ENCODE measurements at regions not wholly inside any gene's neighbourhood (a gene's known extent, or its start where the extent isn't known, plus 50 kb on each side); places are given as distances from the start of the nearest gene placed in this dataset.

DNA sequence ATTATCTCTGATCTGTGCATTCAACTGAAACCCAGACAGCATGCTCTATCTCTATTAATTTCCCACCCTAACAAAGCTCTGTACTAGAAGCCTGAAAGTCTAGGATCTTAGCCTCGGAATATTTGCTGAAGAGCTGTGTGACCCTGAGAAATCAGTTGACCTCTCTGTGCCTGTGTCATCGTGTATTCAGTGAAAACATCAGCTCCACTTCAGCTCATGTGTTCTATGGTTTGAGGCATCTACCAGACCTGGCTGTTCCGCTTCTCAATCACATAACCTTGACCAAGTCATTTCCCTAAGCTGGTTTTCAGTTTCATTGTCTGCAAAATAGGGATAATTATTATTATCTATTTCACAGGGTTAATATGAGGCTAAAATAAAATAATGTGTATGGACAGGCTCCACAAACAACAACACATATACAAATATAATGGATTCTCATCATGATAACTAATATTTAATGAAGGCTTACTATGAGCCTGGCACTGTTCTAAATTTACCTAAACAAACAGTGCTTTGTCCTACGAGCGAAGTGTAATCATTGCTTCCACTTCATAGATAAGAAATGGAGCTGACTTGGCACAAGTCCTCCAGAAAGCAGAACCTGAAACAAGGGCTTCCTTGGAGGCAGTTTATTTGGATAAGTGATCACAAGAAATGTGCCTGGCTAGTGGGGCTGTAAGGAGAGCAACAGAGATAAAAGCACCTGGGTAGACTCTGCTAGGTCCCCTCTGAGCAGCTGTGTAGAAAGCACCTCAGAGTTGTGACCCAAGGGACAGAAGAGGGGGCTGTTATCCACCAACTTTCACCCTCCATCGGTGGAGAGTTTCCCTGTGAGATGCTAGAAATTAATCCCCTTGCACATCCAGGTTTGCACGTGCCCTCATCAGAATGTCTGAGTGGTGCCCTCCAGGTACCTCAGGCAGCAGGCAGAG lies 356.9 kb downstream of the RAB28 start:
- DNase-seq (ENCODE audit: low read depth), result no peak

DNA sequence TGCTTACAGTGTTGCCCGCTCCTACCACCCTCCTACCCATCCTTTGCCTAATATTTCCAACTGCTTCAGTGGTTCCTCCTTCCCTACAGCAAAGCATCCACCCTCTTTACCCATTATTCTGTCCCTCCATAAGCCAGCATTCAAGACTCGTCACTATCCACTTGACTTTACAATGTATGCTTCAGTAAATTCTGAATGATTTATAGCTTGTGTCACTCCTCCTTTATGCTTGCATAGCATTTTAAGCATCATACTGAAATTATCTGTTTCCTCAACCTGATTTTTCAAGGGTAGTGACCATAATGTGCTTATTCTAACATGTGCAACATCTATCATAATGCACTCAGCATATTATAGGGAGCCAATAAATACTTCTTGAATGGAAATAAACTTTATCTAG lies 365.5 kb downstream of the RAB28 start:
- DNase-seq (ENCODE audit: low read depth), result no peak

DNA sequence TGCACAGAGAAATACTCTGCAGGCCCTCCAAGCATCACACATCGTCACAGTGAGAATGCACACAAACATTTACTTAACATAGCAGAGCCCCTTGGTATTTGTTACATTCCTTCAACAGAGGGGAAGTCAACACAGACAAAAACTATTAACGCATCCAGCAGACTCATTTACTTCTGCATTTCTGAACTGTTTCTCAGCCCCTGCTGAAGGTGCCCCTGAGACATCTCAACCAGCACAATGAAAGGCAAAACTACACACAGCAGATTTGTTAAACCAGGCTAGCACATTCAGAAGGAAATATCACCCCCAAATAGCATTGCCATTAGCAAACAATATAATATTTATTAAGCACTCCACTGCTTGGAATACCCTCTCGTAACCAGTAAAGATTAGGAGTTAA lies 367.0 kb downstream of the RAB28 start:
- no peak for DNase-seq (ENCODE audit: low read depth)

DNA sequence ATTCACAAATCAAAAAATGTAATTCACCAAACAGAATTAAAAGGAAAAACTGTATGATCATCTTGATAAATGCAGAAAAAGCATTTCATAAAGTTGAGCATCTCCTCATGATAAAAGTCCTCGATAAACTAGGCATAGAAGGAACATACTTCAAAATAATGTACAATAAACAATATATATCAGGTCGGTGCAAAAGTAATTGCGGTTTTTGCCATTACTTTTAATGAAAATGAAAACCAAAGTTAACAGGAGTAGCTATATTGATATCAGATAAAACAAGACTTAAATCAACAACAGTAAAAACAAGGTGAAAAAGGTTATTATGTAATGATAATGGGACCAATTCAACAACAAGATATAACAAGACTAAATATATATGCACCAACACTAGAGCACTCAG lies 372.1 kb downstream of the RAB28 start:
- no peak for DNase-seq (ENCODE audit: low read depth)

DNA sequence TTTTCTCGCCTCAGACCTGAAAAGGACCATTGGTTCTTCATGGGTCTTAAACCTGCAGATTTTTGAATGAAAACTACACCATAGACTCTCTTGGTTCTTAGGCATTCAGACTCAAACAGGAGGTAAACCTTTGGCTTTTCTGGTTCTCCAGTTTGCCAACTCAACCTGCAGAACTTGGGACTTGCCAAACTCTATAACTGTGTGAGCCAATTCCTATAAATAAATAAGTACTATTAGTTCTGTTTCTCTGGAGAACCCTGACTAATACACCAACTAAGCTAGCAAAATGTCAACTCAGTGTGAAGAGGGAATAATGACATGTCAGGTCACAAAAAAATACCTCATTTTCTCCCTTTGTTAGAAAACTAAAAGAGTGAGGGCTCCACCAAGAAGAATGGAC lies 374.6 kb downstream of the RAB28 start:
- no peak for DNase-seq (ENCODE audit: low read depth)

- no peak for DNase-seq (ENCODE audit: low read depth)
Observed at GRCh38 chr4:13108096-13108495, 376.0 kb downstream of the RAB28 start.

DNA sequence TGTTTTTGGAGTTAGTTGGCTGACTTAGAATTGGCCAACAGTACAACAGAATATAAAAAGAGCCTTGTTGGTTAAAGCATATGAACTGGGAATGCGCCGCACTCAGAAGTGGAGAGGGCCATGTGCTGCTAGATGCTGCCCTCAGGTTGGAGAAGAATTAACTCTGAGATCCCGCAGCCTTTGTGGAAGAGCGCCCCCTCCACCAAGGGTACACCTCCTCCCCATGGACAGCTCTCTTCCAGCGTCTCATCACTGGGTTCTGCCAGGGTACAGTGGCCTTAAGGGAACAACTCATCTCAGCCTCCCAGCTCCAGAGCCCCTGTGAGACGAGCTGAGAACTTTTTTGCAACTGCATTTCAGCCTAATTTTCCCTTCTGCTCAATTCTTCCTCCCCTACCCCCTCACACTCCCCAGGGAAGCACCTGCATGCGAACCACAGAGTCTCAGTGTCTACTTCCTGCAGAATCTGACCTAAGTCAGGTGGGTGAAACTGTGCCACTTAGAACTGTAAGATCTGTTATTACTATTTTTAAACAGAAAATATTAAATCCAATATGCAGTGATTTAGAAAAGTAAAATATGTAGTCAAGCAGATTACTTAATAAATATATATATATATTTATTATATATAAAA lies 380.6 kb downstream of the RAB28 start:
- no peak for DNase-seq (ENCODE audit: low read depth)

- DNase-seq (ENCODE audit: low read depth), result no peak
Observed at GRCh38 chr4:13102092-13102742, 381.9 kb downstream of the RAB28 start.

DNA sequence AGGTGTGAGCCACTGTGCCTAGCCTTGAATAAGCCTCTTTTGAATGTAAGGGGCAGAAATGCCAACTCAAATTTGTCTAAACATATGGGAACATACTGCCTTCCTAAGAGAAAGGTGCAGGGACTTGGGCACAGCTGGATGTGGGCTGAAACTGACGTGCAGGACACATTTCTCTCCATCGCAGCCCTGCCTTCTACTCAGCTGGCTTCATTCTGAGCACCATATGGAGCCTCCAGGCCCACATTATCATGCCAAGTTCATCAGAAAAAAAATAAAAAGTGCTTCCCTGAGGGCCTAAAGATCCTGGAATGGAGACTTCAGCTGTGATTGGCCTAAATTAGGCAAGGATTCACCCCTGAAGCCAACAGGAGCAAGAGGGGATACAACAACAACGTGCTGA lies 386.2 kb downstream of the RAB28 start:
- no peak for DNase-seq (ENCODE audit: low read depth)

- no peak for DNase-seq (ENCODE audit: low read depth)
Observed at GRCh38 chr4:13095722-13096121, 388.4 kb downstream of the RAB28 start.

DNA sequence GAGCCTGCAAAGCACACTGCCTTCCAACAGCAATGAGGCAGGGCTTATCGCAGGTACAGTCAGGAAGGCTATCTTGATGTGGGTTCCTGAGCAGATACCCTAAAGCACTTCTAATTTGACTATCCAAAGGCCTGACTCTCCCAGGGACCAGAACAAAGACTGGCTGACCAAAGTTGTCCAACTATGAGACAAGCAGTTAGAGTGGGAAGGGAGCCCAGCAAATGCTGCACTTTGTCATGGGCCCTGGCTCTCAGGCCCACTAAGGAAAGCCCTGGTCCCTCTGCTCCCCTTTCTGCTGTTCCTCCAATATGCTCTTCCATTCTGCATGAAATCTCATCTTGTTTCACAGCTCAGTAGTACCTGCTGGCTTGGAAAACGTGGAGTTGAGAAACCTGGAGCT lies 391.0 kb downstream of the RAB28 start:
- DNase-seq (ENCODE audit: low read depth), result no peak

DNA sequence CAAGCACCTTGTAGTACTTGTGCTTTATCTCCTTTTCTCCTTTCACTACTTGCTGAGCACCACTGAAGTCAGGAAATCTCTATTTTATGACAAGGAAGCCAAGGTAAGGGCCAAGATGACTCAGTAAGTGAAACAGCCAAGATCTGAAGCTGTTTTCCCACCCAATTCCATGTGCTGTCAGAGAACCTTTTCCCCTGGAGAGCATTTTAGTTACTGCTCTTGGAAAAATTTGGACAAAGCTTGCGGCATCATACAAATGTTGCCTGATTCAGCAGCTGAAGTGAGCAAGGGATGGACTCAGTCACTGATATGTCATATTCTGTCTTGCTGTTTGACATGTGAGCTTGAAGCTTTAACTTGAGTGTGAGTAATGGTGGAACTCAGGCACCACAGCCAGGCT lies 391.4 kb downstream of the RAB28 start:
- no peak for DNase-seq (ENCODE audit: low read depth)

DNA sequence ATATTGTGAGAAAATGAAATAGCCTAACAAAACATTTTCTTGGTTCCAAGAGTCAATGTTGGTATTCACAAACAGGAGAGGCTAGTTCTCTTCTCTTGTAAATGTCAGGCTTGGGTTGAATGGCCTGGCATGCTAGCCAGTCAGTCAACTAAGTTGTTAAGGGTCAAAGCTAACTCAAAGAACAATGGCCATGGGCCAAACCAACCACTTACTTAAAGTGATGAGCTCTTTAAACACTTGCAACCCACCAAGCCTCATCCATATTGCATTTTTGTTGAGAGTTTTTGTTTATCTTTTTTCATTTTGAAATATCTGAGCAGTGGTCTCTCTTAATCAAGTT lies 394.5 kb downstream of the RAB28 start:
- DNase-seq (ENCODE audit: low read depth), result no peak

- peak; percentile 0 for DNase-seq (ENCODE audit: low read depth)
Observed at GRCh38 chr4:13088726-13089658, 395.1 kb downstream of the RAB28 start.

GRCh38 chr4:13087041-13087440 lies 397.1 kb downstream of the RAB28 start:
- no peak for DNase-seq (ENCODE audit: low read depth)

GRCh38 chr4:13084210-13084609 lies 399.9 kb downstream of the RAB28 start:
- no peak for DNase-seq (ENCODE audit: low read depth)

- no peak for DNase-seq (ENCODE audit: low read depth)
Observed at GRCh38 chr4:13081830-13082229, 402.3 kb downstream of the RAB28 start.

- no peak for DNase-seq (ENCODE audit: low read depth)
Observed at GRCh38 chr4:13067077-13067476, 417.1 kb downstream of the RAB28 start.

- no peak for DNase-seq (ENCODE audit: low read depth)
Observed at GRCh38 chr4:13059019-13059418, 425.1 kb downstream of the RAB28 start.

GRCh38 chr4:13056630-13057189 lies 427.4 kb downstream of the RAB28 start:
- no peak for DNase-seq (ENCODE audit: low read depth)

DNA sequence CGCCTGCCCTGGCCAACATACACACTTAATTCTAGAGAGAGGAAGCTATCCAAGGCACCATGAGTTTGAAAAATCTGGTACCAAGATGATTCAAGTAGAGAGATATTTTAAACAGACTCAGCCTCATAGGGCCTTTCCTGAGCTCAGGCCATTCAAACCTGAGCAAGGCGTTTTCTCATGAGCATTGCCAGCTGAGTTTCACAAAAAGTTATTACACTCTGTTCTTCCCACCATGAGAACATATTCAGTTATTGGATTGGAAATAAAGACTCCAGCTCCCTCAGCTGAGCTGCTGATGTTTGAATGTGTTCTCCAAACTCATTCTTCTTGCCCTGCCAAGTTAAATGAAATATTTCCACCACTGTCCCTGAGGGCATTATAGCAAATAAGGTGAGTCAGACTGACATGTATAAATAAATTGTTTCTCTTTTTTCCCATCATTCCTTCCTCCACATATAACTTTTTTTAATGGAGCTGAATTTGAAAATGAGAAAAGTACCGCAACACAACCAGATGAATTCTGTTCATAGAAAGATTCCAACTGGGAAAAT lies 429.6 kb downstream of the RAB28 start:
- DNase-seq (ENCODE audit: low read depth), result no peak

Measured in ELR (cell line).